Activated CD4-positive, CD25-positive, alpha-beta regulatory T cell treated with anti-CD3 and anti-CD28 coated beads, Interleukin-2, amount 50 U/mL, for 24 hours (primary cell): ENCODE measurements at regions not wholly inside any gene's neighbourhood (a gene's known extent, or its start where the extent isn't known, plus 50 kb on each side); places are given as distances from the start of the nearest gene placed in this dataset.
"Not testable (repeated sequence)": the region's sequence is repeated elsewhere in the genome, so short reads cannot be mapped to it uniquely, and the experiment has no call there.

Experiments
- ATAC-seq, 2 donors: fragments of 150-1000 bp; cut with Tn5 transposase; one replicate each; pipeline ENCODE4 v1.10.0; 2021; ENCODE audit warnings: mild to moderate bottlenecking in 1 of 2, moderate library complexity in 1 of 2

DNA sequence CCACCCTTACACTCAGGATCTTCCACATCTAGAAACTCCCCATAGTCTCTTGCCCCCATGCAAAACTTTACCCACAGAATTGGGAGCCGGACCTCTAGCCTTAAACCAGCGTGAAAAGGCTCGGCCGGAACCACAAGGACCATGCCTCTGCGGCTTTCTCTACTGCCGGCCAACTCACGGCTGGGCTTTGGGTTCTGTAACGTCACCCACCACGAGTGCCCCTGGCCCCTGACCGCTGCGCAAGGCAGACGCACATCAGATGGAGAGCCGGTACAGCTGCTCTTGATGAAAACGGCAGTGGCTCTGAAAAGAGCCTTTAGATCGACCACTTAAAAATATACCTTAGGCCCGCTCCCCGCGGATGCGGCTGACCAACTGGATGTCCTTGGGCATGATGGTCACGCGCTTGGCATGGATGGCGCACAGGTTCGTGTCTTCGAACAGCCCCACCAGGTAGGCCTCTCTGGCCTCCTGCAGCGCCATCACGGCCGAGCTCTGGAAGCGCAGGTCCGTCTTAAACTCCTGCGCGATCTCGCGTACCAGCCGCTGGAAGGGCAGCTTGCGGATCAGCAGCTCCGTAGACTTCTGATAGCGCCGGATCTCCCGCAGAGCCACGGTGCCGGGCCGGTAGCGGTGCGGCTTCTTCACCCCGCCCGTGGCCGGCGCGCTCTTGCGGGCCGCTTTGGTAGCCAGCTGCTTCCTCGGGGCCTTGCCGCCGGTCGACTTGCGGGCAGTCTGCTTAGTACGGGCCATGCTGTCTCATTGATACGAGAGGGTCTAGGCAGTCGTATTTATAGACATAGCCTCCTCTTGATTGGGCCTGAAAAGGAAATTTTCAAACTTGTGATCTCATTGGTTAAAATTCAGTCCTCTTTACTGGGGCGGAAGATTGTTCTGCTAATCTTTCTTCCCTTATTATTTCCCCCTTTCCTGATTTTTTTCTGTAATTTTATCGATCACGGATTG, 66.3 kb downstream of the FAM72C start:
- ATAC-seq, result peak in 1 of 2 donors; percentile 43

DNA sequence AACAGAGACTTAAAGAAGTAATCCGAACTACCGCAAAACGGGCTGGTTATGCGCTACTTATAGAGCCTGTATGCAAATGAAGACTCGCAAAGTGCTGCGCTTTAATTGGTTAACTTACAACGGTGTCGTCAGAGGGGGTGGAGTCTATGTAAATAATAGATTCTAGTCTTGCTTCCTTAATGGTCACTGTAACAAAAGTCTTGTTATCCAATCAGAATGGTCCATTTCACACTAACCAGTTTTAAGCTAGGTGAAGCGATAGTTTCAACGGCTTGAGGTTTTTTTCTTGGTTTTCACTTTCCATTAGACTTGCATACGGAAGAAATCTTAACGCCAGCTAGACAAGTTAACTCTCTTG, 67.2 kb downstream of the FAM72C start:
- ATAC-seq, result peak; percentile 64 to 79

DNA sequence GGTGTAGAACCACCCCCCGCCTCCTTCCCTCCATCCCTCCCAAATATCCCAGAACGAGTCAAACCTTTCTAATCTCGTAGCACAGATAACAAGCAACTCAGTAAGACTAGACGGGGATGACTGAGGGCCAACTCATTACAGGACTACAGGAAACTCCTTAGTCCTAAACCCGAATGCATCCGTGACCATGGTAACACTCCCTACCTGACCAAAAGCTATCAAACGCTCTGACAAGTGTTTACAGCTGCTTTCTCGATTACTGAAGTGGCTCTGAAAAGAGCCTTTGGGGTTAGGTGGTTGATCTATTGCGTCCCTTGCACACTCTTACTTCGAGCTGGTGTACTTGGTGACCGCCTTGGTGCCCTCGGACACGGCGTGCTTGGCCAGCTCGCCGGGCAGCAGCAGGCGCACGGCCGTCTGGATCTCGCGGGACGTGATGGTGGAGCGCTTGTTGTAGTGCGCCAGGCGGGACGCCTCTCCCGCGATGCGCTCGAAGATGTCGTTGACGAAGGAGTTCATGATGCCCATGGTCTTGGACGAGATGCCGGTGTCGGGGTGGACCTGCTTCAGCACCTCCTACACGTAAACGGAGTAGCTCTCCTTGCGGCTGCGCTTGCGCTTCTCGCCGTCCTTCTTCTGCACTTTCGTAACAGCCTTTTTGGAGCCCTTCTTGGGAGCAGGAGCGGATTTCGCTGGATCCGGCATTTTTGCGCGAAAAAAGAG, 67.7 kb downstream of the FAM72C start:
- ATAC-seq, result peak; percentile 52 to 62

DNA sequence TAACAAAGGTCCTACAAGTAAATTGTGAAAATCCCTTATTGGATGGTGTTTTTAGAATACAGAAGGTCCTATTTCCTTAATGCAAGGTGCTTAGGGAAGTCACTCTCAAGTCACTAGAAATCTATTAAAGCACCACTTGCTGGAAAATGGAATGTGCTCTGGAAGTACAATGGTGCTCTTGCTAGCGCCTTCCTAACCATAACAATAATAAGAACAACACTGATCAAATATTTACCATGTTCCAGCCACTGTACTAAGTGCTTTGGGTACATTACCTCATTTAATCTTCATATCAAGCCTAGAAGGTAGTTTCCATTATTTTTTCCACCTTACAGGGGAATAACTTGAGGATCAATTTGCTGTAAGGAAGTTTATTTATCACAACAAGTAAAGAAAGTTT, 75.4 kb downstream of the FAM72C start:
- ATAC-seq, result not testable (repeated sequence)

DNA sequence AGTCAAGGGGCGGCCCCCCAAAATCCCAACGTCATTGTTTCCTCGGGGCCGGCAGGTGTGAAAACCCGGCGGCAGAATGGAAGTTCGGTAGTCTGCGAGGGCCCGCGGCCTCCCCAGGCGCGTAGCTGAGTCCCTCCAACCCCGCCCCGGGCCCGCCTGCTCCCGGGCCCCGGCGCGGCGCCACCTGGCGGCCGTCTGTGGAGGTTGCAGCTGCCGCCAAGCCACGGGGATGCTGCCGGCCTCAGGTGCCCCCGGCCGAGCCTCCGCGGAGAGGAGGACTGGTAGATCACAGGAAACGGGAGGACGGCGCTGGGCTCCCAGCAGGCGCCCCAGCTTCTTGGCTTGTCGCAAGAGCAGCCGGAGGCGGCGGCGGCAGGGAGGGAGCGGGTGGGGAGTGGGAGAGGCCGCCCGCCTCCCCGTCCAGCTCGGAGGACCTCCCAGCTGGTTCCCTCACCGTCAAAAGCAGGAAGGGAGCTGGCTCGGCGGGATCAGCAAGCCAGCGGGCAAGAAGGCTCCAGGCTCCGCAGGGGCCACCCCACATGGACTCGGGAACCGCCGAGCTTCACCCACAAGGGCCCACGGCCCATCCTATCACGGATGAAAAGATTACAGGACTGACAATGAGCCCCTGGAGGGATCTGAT, 86.7 kb downstream of the FAM72C start:
- ATAC-seq, result peak; percentile 90 to 92

DNA sequence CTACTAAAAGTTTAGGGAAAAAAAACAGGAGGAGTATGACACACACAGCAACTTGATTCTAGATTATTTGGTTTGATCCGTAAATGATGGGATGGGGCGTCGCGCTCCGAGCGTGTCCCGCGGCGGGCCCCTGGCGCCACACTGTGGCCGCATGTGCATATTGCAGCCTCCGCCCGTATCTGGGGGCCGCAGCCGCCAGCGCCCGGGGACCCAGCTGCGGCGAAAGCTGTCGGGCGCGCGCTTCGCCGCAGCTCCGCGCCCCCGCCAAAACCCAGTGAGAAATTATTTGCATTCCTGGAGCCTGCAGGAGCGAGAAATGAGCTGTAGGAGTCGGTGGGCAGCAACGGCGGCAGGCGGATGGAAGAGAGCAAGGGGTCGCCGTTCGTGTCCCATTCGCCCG, 87.3 kb downstream of the FAM72C start:
- peak; percentile 77 to 85 for ATAC-seq

DNA sequence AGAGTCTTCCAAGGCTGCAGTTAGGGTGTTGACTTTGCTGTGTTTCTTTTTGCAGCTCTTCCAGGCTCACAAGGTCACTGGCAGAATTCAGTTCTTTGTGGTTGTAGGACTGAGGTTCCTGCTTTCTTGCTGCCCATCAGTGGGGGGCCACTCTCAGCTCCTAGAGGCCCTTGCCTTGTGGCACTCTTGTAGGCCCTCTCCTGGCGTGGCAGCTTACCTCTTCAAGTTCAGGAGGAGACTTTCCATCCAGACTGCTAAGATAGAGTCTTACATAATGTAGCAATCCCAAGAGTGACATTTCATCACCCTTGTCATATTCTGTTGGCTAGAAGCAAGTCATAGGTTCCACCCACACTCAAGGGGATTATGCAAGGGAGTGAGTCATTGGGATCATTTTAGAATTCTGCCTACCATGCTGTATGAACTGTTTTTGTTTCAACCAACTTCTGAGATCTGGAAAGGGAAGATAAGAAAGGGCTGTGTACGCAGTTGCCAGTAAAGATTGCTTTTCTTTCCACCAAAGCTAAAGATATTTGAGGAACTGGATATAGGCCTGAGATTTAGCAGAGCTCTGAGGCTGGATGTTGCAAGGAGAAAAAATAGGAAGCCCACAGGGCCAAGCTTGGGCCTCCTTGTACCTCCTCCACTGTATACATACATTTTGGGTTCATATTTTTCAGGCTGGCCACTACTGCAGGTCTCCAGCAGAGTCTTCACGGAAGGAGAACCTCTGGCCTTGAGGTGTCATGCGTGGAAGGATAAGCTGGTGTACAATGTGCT, 91.8 kb downstream of the FAM72C start:
- peak; percentile 30 to 55 for ATAC-seq

DNA sequence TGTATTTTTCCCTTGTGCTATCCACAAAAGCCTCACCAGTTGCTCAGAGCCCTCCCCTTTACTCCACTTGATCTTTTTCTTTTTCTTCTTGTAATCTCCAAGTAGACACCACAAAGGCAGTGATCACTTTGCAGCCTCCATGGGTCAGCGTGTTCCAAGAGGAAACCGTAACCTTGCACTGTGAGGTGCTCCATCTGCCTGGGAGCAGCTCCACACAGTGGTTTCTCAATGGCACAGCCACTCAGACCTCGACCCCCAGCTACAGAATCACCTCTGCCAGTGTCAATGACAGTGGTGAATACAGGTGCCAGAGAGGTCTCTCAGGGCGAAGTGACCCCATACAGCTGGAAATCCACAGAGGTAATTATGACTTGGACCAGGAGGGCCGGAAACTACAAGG, 95.8 kb downstream of the FAM72C start:
- ATAC-seq, result not testable (repeated sequence)

DNA sequence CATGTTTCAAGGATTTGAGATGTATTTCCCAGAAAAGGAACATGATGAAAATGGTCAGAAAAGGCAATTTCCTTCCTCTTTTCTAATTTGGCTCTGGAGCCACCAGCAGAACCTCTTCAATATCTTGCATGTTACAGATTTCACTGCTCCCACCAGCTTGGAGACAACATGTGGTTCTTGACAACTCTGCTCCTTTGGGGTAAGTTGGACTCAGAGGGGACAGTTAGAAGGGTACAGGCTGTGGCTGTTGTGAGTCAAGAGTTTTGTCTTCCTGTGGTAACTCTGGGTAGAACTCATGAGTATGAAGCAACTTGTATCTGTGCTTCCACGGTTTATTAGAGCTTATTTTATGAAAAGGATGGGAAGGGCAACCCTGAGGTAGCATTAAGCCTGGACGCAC, 97.2 kb downstream of the FAM72C start:
- not testable (repeated sequence) for ATAC-seq

DNA sequence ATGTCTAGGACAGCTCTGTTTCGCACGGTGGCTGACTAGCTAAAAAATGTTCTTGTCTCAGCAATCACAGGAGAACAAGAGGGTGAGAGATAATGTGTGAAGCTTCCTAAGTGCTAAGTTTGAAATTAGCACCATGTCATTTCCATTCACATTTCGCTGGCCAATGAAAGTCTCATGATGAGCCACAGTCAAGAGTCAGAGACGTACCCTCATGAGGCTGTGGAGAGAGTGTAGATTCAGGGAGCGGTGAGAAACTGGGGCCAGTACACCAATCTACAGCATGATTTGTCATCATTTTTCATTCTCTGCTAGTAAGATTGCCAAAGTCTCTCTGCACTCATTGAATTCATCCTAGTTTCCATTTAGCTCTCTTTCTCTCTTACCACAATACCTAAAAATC, 98.1 kb downstream of the FAM72C start:
- ATAC-seq, result peak in 1 of 2 donors; percentile 21

DNA sequence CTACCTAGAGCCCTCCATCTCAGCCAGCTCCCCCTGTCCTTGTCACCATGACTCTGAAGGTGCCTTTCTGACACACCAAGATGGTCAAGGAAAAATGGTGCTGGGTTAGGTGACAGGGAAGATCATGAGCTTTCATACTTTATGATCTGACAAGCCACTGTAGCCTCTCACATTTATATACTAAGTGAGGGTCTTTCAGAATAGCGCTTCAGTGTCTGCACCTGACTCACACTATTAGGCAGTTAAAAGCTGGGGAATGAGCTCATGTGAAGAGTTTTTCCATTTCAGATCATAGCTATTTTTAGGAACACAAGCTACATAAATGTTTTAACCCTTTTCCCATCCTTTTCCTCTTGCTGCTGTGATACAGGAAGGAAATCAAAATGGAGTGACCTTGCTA, 101.4 kb downstream of the FAM72C start:
- ATAC-seq, result not testable (repeated sequence)

DNA sequence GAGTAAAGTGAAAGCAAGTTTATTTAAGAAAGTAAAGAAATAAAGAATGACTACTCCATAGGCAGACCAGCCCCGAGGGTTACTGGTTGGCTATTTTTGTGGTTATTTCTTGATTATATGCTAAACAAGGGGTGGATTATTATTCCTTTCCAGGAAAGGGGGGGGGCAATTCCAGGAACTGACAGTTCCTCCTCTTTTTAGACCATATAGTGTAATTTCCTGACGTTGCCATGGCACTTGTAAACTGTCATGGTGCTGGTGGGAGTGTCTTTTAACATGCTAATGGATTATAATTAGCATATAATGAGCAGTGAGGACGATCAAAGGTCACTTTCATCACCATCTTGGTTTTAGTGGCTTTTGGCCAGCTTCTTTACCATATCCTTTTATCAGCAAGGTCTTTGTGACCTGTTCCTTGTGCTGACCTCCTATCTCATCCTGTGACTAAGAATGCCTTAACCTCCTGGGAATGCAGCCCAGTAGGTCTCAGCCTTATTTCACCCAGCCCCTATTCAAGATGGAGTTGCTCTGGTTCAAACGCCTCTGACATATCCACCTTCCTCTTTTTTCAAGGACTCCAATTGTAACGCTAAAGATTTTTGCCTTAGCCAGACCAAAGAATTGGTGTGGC, 104.1 kb downstream of the FAM72C start:
- not testable (repeated sequence) for ATAC-seq

DNA sequence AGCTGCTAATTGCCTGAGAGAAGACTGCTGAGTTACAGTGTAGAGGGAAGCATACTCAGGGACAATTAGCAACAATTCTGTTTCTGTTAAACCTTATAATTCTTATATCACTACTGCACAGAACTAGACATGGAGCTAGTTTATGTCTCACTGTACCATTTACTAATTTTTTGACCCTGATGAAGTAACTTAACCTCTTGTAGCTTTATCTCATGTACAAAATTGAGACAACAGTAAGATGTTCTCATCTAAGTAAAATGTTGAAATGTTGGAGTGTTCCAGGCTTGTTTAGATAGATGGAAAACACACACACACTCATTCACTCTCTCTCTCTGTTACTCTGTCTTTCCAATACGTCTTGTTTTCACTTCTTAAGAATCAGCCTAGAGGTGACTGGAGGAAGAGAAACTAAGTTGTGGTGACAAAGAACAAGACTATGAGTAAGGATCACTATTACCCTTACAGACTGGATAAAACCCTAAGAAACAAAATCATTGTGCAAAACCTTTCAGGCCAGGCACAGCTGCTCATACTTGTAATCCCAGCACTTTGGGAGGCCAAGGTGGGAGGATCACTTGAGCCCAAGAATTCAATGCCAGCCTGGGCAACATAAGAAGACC, 107.8 kb downstream of the FAM72C start:
- ATAC-seq, result peak; percentile 82 to 92

DNA sequence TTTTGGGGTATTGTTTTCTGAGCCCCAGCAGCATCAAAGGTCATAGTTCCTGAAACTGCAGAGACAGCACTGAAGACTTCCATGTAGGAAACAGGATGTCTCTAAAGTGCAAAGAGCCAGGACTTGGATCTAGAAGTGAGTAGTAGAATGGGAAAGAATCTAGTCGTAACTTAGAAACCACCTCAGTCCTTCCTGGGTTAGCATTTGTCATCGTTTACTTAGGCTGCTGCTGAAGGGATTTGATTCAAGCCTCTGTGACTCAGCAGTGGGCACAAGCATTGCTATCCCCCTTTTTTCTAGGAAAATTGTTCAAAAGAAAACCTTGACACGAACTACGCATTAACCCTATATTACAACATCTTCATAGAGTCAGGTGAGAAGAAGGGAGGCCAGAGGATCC, 109.1 kb downstream of the FAM72C start:
- ATAC-seq, result not testable (repeated sequence)

DNA sequence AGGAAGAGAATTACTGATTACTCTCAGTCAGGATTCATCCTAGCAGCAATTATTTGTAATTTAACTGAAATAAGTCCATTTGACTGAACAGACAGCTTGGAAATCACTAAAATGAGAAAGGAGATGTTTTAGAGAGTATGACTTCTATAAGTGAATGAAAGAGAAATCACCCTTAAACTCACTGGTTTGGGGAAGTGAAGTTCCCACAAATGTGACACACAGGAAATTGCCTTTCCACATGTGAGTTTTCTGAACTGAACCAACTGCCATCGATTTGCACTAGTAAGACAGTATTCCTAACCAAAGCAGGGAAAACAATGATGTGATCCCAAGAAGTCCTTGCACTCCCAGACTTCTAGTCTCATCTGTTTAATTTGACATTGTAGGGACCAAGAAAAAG, 110.5 kb downstream of the FAM72C start:
- ATAC-seq, result not testable (repeated sequence)

DNA sequence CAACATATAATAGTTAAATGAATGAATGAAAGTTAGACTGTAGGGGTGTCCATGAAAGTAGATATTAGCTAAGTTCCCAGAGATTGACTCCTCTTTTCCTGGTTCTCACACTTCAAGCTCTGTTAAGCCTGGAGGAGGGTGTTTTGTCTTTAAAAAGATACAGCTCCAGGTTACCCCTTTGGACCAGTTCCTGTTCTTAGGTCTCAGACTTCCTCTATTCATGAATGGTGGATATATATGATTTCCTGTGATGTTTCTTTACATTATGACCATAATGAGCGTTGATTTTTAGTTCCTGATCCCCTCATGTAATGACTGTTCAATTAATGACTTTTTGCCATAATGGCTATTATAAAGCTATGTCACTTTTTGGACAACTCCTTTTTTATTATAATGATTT, 115.9 kb downstream of the FAM72C start:
- not testable (repeated sequence) for ATAC-seq

DNA sequence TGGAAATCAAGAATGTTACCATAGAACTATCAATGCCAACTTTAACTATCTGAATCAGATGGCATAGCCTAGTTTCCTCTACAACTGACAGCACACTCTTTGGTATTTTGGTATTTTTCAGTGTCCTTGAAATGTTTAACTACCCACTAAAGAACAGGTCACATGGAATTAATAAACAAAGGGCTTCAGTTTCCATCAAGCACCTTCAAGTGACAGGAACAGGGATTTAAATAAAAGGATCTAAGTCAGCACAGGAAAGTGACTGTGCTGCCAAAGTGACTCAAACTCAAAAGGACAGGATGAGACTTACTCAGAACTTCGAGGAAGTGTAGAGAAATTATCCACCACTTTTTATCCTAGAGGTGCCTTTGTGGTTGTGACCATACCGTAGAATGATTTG, 117.7 kb downstream of the FAM72C start:
- not testable (repeated sequence) for ATAC-seq

DNA sequence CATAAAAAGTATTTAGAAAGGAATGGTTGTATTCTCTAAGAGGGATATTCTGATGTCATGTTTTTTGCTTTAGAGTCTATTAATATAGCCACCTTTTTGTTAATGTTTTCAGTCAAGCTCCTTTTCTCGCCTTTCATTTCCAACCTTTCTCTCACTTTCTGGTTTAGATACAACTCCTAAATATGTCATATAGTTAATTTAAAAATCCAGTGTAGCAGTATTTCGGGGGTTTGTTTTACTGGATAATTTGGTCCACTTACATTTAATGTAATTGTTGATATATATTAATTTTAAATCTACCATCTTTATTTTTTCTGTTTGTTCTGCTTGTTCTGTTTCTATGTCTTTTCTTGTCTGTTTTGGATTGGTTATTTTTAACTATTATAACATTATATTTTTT, 121.1 kb downstream of the FAM72C start:
- ATAC-seq, result not testable (repeated sequence)

DNA sequence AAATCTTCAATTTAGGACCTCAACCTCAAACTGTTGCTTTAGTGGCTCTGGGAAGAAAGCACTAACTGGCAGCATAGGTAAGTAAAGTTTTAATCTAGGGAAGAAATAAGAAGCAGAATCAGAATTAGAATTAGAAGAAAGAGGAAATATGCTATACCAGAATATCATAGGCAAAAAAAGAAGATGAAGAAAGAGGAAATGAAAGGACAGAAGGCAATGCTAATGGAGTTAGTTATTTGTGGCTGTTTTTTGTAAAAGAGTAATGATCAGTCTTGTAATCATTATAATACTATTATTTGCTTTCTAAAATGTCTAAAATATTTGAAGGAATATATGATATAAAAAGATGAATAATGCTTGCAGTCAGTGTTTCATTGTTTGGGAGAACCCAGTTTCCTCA, 122.9 kb downstream of the FAM72C start:
- ATAC-seq, result not testable (repeated sequence)

DNA sequence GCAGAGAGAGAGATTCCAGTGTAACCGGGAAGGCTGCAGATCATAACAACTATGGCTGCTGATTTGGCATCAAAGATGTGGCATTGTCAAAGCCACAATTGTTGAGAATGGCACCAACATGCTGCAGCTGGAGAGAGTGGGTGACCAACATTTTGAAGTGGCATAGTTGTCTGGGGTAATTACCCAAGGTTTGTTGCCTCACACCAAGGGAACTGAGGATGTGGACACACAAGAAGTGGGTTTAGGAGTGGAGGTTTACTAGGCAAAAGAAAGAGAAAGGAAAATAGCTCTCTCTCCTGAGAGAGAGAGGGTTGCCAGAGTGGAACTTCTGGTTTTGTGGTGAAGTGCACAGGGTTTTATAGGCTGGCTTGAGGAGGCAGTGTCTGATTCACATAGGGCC, 126.6 kb downstream of the FAM72C start:
- ATAC-seq, result not testable (repeated sequence)

DNA sequence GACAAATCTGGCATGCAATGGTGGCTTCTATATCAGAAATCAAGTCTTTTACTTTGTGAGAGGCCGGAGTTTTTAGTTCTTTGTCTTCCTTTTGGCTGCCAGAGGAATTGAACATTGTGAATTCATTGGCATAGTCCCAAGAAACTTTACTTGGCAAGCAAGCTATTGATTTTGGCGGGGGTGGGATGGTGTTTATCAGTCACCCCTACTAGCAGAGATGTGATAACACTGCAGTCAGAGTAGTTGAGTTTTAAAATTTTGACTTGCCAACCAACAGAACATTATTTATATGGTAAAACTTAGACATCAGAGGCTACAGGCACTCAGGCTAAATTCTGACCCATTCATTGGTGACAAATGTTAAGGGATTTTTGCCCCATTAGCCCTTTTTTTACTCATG, 129.7 kb downstream of the FAM72C start:
- not testable (repeated sequence) for ATAC-seq
